ENCODE measurements at regions not wholly inside any gene's neighbourhood (a gene's known extent, or its start where the extent isn't known, plus 50 kb on each side); places are given as distances from the start of the nearest gene placed in this dataset.
"Not testable (repeated sequence)": the region's sequence is repeated elsewhere in the genome, so short reads cannot be mapped to it uniquely, and the experiment has no call there.

DNA sequence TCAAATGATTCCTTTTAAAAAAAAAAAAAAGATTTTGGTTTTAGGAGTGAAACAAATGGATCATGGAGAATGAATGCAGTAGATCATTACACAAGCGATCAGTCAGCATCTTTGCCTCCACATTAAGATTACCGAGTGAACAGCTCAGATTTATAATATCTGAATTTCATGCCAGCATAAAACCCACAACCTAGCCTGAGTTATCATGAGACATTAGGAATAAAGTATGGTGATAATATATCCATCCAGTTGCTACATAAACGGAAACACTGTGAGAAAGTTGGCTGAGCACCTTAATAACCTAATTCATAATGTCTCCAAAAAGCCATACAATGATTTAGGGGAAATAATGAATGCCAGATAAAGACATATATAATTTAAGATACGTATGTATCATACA, 553.1 kb upstream of the TUSC1 start:
- no peak overlapping the region for H3K4me3 ChIP-seq
- no peaks in the 10 kb centered on the region for H3K36me3 ChIP-seq
- no peak for DNase-seq
- no peaks in the 10 kb centered on the region for H3K27me3 ChIP-seq
- no peaks in the 10 kb centered on the region for H3K9me3 ChIP-seq

DNA sequence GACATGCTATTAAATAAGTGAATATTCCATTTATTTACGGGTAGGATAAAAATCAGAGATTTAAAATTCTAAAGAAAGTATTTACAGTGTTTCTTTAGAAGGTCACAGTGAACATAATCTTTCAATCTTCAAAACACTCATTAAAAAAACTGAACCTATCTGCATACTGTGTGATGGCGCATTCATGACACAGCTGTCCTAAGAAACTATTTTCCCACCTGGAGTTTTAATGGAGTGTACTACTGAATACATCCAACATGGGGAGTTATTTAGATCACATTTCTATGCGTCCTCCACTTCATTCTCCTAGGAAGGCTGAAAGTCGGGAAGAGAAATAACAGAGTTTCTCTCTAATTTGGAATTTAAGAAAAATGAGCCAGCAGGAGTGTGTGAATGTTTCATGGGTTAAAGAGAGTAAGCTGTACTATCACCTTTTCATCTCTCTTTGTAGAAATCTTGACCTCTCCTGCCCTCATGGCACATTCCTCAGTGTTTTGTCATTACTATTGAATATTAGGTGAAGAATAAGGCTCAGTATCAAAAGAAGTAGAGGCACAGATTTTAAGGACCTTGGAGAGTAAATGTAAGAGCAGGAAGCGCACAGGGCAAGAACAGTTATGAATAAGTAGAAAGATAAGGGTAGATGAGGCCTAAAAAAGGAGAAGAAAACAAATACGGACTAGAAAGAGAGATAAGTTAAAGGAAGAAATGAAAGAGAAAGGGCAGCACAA, 551.2 kb upstream of the TUSC1 start:
- DNase-seq: no peak
- no peaks in the 10 kb centered on the region for H3K36me3 ChIP-seq
- no peak overlapping the region for H3K4me3 ChIP-seq
- no peaks in the 10 kb centered on the region for H3K27me3 ChIP-seq
- no peaks in the 10 kb centered on the region for H3K9me3 ChIP-seq

DNA sequence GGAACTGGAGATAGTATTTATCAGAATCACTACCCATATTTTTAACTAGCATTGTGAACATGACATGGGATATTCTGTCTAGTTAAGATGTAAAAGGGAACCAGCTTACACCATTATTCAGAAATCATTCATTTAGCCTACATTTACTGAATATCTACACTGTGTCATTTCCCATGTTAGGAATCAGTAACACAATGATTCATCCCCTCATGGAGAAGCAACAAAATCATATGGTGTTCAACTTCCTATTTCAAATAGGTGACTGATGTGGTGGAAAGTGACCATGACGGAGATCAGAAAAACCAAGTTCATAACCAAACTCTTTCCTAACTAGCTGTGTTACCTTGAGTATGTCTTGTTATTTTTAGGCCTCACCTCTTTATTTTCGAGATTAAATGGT, 550.0 kb upstream of the TUSC1 start:
- Histone ChIP-seq H3K9me3 (no peaks in the 10 kb centered on the region), H3K27me3 (no peaks in the 10 kb centered on the region), H3K4me3 (no peak overlapping the region), H3K36me3 (no peaks in the 10 kb centered on the region)
- DNase-seq: no peak

DNA sequence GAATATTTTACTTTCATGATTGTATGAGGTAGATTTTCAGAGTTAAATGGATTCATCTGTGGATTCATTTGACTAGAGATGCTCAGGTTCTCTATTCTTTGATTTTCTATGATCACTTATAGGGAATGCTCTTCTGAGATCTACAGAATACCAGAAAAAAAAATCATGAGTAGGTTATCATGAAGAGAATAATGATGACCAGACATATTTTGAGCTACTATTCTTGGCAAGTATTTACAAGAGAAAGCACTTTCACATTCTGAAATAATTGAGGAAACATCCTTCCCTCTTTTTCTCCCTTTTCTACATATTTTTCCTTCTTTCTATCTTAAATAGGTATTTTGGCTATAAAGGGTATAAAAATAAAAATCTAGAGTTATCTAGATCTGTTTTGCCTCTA, 543.0 kb upstream of the TUSC1 start:
- no peaks in the 10 kb centered on the region for H3K27me3 ChIP-seq
- H3K9me3 ChIP-seq: no peaks in the 10 kb centered on the region
- H3K4me3 ChIP-seq: no peak overlapping the region
- no peak for DNase-seq
- no peaks in the 10 kb centered on the region for H3K36me3 ChIP-seq

DNA sequence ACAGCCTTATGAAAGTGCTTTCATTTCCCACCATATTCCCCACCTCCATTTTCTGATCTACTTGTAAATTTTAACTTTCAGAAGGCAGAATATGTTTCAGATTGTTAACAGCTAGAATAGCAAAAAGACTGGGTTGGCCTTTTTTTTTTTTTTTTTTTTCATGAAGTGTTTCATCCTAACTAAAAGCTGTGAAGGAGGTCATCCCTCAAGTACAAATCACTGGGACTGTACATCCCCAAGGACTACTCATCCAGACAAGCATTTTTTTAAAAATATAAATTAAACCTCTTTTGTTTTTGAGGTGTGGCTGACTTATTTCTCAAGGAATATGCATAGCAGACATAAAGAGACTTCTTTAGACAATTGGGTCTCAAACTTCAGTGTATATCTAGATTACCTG, 542.1 kb upstream of the TUSC1 start:
- no peaks in the 10 kb centered on the region for H3K27me3 ChIP-seq
- H3K36me3 ChIP-seq: no peaks in the 10 kb centered on the region
- no peak overlapping the region for H3K4me3 ChIP-seq
- H3K9me3 ChIP-seq: no peaks in the 10 kb centered on the region
- DNase-seq: no peak

DNA sequence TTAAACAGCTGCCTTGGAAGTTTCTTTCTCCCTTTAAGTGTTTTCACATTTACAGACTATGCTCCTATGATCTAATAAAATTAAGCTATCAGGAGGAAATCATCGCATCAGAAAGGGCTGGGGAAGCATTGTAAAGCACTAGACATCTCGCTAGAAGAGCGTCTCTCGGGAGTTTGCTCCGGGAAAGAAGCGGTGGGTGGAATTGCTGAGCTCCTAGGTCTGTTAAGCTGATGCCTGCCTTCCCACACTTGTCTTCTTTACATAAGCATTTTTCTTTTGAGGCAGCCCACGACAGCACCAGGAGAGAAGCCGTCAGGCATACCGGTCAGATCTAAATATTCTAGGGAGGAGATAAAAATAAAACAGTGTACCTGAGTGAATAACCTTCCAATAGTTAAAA, 541.7 kb upstream of the TUSC1 start:
- no peak for DNase-seq
- H3K27me3 ChIP-seq: no peaks in the 10 kb centered on the region
- no peak overlapping the region for H3K4me3 ChIP-seq
- no peaks in the 10 kb centered on the region for H3K9me3 ChIP-seq
- no peaks in the 10 kb centered on the region for H3K36me3 ChIP-seq

DNA sequence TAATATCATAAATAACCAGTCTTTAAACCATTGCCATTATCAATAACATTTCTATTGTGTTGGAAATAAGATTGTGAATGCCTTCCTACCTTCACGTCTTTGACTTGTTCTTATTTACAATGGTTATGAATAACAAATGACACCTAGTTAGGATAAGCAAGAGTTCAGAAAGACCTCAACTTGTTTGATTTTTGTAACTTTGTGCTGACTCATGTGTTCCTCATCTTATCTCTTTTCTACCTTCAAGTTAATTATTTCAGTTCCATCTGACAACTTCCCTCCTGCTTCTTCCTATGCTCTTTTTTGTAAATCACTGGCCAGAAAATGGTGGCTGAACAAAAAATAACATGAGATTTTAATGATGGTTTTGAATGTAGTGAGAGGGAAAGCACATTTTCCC, 538.5 kb upstream of the TUSC1 start:
- Histone ChIP-seq H3K27me3 (no peaks in the 10 kb centered on the region), H3K4me3 (no peak overlapping the region), H3K9me3 (no peaks in the 10 kb centered on the region), H3K36me3 (no peaks in the 10 kb centered on the region)
- DNase-seq: no peak

DNA sequence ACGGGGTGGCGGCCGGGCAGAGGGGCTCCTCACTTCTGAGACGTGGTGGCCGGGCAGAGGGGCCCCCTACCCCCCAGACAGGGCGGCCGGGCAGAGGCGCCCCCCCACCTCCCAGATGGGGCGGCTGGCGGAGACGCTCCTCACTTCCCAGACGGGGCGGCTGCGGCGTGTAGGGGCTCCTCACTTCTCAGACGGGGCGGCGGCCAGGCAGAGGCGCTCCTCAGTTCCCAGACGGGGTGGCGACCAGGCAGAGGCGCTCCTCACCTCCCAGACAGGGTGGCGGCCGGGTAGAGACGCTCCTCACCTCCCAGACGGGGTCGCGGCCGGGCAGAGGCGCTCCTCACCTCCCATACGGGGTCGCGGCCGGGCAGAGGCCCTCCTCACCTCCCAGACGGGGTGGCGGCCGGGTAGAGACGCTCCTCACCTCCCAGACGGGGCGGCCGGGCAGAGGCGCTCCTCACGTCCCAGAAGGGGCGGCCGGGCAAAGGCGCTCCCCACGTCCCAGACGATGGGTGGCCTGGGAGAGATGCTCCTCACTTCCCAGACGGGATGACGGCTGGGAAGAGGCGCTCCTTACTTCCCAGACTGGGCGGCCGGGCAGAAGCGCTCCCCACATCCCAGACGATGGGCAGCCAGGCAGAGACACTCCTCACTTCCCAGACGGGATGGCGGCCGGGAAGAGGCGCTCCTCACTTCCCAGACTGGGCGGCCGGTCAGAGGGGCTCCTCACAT, 536.6 kb upstream of the TUSC1 start:
- not testable (repeated sequence) for DNase-seq, H3K9me3 ChIP-seq, H3K4me3 ChIP-seq, H3K36me3 ChIP-seq, H3K27me3 ChIP-seq

DNA sequence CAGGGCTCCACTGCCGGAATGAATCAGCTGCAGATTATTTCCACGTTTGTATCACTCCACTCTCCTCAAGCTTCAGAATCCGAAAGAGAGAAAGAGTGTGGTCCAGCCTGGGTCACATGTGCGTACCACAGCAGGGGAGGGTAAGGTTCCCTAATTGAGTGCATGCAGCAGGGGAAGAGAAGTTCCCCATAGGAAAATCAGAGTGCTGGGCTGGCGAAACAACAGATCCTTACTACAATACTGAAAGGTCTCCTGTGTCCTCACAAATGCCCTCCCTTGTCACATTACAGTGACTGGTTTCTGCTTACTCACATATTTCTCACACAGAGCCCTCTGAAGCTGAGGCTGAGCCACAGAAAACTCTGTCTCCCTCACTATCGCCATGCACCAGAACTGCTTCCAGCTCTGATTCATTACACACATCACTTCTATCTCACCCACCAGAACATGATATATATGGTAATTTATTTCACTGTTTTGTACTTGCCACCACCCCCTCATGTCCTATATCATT, 532.2 kb upstream of the TUSC1 start:
- Histone ChIP-seq H3K9me3 (no peaks in the 10 kb centered on the region), H3K4me3 (no peak overlapping the region), H3K36me3 (no peaks in the 10 kb centered on the region), H3K27me3 (no peaks in the 10 kb centered on the region)
- no peak for DNase-seq

DNA sequence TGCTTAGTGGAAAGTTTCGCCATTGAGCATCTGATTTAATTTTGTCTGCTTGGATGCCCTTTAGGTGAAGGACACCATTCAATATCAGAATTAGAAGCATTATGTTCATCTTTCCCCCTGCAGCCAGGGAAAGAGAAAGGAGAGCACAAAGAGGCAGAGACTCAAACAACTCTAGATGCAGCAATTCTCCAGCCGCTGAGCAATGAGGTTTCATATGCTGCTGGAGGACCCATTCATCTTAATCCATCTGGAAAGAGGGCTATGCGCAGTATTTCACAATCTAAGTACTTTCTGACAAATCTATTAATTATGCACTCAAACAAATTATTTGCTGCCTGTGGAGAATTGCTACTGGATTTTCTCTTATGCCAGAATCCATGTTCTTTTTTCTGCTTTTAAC, 527.0 kb upstream of the TUSC1 start:
- no peak for DNase-seq
- H3K4me3 ChIP-seq: no peak overlapping the region
- H3K36me3 ChIP-seq: no peaks in the 10 kb centered on the region
- no peaks in the 10 kb centered on the region for H3K27me3 ChIP-seq
- no peaks in the 10 kb centered on the region for H3K9me3 ChIP-seq

DNA sequence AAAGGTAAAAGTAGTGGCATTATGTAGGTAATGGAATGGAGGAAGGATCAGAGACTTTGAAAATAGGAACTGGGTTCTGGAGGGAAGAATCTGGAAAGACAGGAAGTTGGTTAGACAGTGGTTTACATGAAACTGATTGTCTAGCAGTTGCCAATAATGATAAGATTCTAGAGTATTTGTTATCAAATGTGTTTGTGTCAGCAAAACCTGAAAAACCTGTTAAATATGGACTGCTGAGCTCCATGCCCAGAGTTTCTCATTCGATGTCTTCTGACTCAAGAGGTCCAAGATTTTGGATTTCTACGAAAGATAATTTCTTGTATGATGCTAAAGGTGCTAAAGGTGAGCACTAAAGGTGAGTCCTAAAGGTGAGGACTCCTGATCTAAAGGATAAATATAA, 515.0 kb upstream of the TUSC1 start:
- no peak for DNase-seq
- no peaks in the 10 kb centered on the region for H3K27me3 ChIP-seq
- H3K4me3 ChIP-seq: no peak overlapping the region
- peaks cover 3% of the 10 kb centered on the region; the same call in 1 of the 2 replicates for H3K9me3 ChIP-seq
- H3K36me3 ChIP-seq: no peaks in the 10 kb centered on the region

DNA sequence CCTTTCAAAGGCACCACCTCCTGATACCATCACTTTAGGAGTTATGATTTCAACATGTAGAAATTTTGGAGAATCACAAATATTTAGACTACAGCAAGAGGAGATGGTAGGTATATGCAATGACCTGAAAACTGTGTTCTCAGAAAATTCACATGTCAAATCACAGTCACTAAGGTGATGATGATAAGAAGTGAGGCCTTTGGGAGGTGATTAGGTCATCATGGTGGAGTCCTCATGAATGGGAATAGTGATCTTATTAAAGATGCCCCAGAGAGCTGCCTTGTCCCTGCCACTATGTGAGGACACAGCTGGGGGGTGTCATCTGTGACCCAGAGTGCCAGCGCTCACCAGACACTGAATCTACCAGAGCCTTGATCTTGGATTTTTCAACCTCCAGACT, 513.5 kb upstream of the TUSC1 start:
- no peak for DNase-seq
- Histone ChIP-seq H3K9me3 (peaks cover 3% of the 10 kb centered on the region; the same call in 1 of the 2 replicates), H3K36me3 (no peaks in the 10 kb centered on the region), H3K4me3 (no peak overlapping the region), H3K27me3 (no peaks in the 10 kb centered on the region)

DNA sequence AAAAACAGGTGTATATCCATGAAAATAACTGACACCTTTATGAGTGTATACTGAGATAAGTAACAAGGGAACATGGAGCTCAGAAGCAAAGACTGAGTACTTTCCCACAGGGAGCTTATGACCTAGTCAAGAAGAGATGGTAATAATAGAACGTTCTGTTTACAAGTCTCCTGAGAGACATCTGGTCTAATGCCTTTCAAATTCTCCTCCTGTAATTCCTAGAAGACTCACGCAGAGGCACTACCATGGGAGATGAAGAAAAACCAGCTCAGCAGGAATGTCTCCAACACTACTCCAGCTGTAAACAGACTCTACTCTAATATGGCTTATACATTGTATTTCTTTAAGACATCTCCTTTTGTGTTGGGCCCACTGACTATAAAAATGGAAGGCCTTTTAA, 503.6 kb upstream of the TUSC1 start:
- DNase-seq: no peak
- no peak overlapping the region for H3K4me3 ChIP-seq
- no peaks in the 10 kb centered on the region for H3K27me3 ChIP-seq
- H3K36me3 ChIP-seq: no peaks in the 10 kb centered on the region
- no peaks in the 10 kb centered on the region for H3K9me3 ChIP-seq

DNA sequence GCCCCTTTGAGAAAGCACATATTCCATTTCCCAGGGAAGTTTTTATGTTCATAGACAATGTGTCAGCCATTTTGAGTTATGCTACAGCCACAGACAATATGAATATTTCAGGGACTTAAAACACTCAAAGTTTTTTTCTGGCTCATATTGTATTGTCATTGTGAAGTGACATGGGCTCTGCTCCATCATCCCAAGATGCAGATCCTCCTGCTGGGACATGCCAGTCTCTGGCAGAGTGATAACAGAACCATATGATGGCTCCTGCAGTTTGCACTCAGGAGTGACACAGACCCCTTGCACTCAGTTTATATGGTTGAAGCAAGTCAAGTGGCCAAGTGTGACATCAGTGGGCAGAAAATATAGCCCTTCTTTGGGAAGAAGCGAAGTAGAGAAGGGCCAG, 498.4 kb upstream of the TUSC1 start:
- no peaks in the 10 kb centered on the region for H3K9me3 ChIP-seq
- no peaks in the 10 kb centered on the region for H3K36me3 ChIP-seq
- H3K4me3 ChIP-seq: no peak overlapping the region
- DNase-seq: no peak
- no peaks in the 10 kb centered on the region for H3K27me3 ChIP-seq

DNA sequence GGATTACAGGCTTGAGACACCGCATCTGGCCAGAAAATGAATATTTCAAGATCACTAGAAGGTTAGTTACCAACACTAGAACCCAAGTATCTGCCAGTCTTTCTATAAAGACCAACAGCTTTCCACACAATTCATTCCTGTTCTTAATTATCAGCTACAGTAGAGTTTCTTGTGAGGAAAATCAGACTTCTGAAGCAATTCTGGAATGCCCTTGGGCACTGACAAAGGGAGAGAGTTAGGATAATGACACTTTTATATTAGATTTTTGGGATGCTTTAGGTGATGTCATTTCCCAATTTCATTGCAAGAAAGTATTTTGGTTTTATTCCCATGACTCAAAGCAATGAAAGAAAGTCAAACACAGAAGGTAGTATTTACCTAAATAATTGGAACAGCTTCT, 497.0 kb upstream of the TUSC1 start:
- no peaks in the 10 kb centered on the region for H3K36me3 ChIP-seq
- no peak for DNase-seq
- no peak overlapping the region for H3K4me3 ChIP-seq
- no peaks in the 10 kb centered on the region for H3K9me3 ChIP-seq
- no peaks in the 10 kb centered on the region for H3K27me3 ChIP-seq

DNA sequence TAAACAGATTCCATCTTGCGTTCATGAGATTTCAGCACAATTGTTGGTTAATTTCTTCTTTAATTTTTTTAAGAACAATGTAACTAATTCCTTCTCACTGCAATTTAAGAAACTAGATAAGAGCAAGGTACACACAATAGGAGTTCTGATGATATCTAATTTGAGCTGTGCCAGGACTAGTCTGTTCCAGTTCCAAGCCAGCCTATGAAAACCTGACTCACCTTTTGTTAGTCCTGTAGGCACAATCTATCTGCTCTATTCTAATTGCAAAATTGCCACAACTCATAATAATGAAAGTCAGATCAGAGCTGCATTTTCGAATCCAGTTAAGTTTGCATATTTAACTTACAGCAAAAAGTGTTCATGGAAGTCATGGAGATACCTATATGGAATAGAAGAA, 494.1 kb upstream of the TUSC1 start:
- Histone ChIP-seq H3K9me3 (no peaks in the 10 kb centered on the region), H3K36me3 (no peaks in the 10 kb centered on the region), H3K27me3 (no peaks in the 10 kb centered on the region), H3K4me3 (no peak overlapping the region)
- no peak for DNase-seq

DNA sequence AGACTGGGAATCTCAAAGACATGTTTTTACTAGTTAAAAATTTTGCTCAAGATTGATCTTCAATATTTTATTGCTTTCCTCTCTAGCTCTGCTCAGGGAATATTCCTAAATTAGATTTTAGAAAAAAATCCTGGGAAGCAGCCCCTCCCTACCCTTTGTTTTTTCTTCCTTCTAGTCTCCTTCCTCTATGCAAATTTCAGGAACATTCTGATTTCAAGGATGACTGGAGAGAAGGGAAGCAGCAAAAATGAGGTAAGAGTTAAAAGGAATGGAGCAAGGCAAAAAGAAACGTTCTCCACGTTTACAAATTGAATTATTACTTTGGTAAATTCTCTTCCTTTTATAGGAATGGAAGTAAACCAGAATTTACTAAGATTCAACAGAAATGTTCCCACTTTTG, 493.4 kb upstream of the TUSC1 start:
- Histone ChIP-seq H3K27me3 (no peaks in the 10 kb centered on the region), H3K9me3 (no peaks in the 10 kb centered on the region), H3K4me3 (no peak overlapping the region), H3K36me3 (no peaks in the 10 kb centered on the region)
- no peak for DNase-seq

DNA sequence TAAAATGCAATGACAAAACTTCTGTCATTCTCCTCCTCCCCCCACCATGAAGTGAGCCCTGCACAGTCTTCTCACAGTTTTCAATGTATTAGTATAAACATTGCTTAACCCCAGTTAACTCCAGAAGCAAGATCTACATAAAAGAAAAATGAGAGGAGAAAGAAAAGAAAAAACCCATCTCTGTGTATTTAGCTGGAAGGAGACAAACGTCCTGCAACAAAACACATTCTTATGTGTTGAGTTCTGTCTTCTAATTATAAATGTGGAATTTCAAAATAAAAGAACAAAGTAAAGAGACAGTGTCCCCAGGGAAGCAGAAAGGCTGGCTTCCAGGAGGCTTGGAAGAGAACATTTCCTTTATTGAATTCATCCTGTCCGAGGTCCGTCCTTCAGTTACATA, 491.9 kb upstream of the TUSC1 start:
- no peaks in the 10 kb centered on the region for H3K36me3 ChIP-seq
- H3K4me3 ChIP-seq: no peak overlapping the region
- no peaks in the 10 kb centered on the region for H3K9me3 ChIP-seq

More for the DNA sequence above, 491.9 kb upstream of the TUSC1 start:
- H3K27me3 ChIP-seq: no peaks in the 10 kb centered on the region
- no peak for DNase-seq
